HG02885 (cell line): ENCODE measurements at regions not wholly inside any gene's neighbourhood (a gene's known extent, or its start where the extent isn't known, plus 50 kb on each side); places are given as distances from the start of the nearest gene placed in this dataset.

ENCODE experiments used
- ATAC-seq: cut with Tn5 transposase; IDR thresholded peaks from one replicate; pipeline ENCODE4 v1.9.1; 2021; ENCODE audit warnings: mild to moderate bottlenecking; ENCODE audit not compliant: unreplicated experiment, poor library complexity

- no peak for ATAC-seq
These were observed 444.1 kb upstream of the PSMD7 start for GRCh38 chr16:73852561-73852960.

GRCh38 chr16:73848993-73849392 is 447.6 kb upstream of the PSMD7 start:
- no peak for ATAC-seq

- no peak for ATAC-seq
These were observed 449.5 kb upstream of the PSMD7 start for GRCh38 chr16:73847090-73847489.

- no peak for ATAC-seq
These were observed 450.3 kb upstream of the PSMD7 start for GRCh38 chr16:73846356-73846755.

GRCh38 chr16:73846007-73846330 is 450.6 kb upstream of the PSMD7 start:
- no peak for ATAC-seq

GRCh38 chr16:73845238-73846006 is 451.2 kb upstream of the PSMD7 start:
- ATAC-seq, result no peak

GRCh38 chr16:73840728-73841127 is 455.9 kb upstream of the PSMD7 start:
- no peak for ATAC-seq

- no peak for ATAC-seq
These were observed 465.4 kb upstream of the PSMD7 start for GRCh38 chr16:73831220-73831619.

GRCh38 chr16:73823205-73823849 is 473.3 kb upstream of the PSMD7 start:
- ATAC-seq, result no peak

- no peak for ATAC-seq
These were observed 478.9 kb upstream of the PSMD7 start for GRCh38 chr16:73817526-73818324.

GRCh38 chr16:73813527-73813926 is 483.1 kb upstream of the PSMD7 start:
- ATAC-seq, result no peak

- no peak for ATAC-seq
These were observed 492.2 kb upstream of the PSMD7 start for GRCh38 chr16:73804456-73804855.

- ATAC-seq, result no peak
These were observed 498.1 kb upstream of the PSMD7 start for GRCh38 chr16:73798471-73798870.

GRCh38 chr16:73797115-73797514 is 499.5 kb upstream of the PSMD7 start:
- no peak for ATAC-seq

- no peak for ATAC-seq
These were observed 500.4 kb upstream of the PSMD7 start for GRCh38 chr16:73796241-73796640.

GRCh38 chr16:73794994-73795393 is 501.6 kb upstream of the PSMD7 start:
- ATAC-seq, result no peak

- ATAC-seq, result no peak
These were observed 502.7 kb upstream of the PSMD7 start for GRCh38 chr16:73793871-73794437.

GRCh38 chr16:73793260-73793659 is 503.4 kb upstream of the PSMD7 start:
- no peak for ATAC-seq

- no peak for ATAC-seq
These were observed 504.2 kb upstream of the PSMD7 start for GRCh38 chr16:73792199-73793020.

GRCh38 chr16:73781297-73781696 is 515.3 kb upstream of the PSMD7 start:
- no peak for ATAC-seq
